ENCODE measurements at regions not wholly inside any gene's neighbourhood (a gene's known extent, or its start where the extent isn't known, plus 50 kb on each side); places are given as distances from the start of the nearest gene placed in this dataset.

DNA sequence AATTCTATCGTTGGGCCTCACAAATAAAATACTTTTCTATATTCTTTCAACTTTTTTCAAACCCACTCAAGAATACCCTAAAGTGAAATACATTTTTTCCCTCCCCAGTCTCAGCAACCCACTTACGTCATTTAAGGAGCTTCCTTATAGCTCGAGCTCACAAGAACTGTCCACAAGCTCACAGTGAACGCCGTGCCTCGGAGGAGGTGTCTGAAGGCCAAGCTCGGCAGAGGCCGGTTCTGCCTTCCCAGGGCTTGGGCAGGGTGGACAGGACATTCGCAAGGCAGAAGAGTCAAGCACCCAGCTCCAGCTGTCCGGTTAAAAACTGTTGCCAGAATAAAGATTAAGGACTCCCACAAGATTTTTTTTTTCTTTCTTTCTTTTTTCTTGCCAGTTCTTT is 802.3 kb downstream of the QKI start:
- CTCF ChIA-PET: no interaction called here
- DNase-seq: no peak
- no peaks in the 10 kb centered on the region for H3K9me3 Mint-ChIP-seq (ENCODE audit: low read depth, unreplicated experiment)
- TF ChIP-seq, protein P1, sequence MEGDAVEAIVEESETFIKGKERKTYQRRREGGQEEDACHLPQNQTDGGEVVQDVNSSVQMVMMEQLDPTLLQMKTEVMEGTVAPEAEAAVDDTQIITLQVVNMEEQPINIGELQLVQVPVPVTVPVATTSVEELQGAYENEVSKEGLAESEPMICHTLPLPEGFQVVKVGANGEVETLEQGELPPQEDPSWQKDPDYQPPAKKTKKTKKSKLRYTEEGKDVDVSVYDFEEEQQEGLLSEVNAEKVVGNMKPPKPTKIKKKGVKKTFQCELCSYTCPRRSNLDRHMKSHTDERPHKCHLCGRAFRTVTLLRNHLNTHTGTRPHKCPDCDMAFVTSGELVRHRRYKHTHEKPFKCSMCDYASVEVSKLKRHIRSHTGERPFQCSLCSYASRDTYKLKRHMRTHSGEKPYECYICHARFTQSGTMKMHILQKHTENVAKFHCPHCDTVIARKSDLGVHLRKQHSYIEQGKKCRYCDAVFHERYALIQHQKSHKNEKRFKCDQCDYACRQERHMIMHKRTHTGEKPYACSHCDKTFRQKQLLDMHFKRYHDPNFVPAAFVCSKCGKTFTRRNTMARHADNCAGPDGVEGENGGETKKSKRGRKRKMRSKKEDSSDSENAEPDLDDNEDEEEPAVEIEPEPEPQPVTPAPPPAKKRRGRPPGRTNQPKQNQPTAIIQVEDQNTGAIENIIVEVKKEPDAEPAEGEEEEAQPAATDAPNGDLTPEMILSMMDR (IDR thresholded peaks at IDR 0.05; ENCODE audit: unreplicated experiment): no peak
- H3K27me3 Mint-ChIP-seq (ENCODE audit: unreplicated experiment): no peaks in the 10 kb centered on the region
- H3K4me1 Mint-ChIP-seq (ENCODE audit: low read depth, unreplicated experiment): no peaks in the 10 kb centered on the region
- no peaks in the 10 kb centered on the region for H3K36me3 Mint-ChIP-seq (ENCODE audit: insufficient read depth, unreplicated experiment)
- intact Hi-C loops (cut with micrococcal nuclease; ENCODE audit: unreplicated experiment): no loop called here
- no peak overlapping the region for H3K4me3 Mint-ChIP-seq (ENCODE audit: low read depth, unreplicated experiment)
- no peak overlapping the region for H3K27ac Mint-ChIP-seq (ENCODE audit: unreplicated experiment)
- BruUV-seq (replicated peaks): no TSS peak

DNA sequence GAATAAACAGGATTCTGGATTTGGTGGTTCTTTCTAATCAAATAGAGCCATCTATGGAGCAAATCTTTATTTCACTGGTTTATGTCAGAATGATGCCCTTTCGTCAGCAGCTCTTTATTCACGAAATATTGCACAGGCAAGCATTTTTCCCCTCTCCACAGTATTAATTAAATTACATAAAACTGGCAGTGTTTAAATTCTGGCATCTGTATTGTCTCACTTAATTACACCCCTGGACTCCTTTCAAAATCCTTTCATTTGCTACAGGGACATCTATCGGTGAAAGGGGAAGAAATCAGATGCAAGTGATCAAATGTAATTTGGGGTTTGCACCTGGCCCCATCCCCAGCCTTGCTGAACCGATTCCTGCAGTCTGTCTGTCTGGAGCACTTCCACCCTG is 801.9 kb downstream of the QKI start:
- H3K36me3 Mint-ChIP-seq (ENCODE audit: insufficient read depth, unreplicated experiment): no peaks in the 10 kb centered on the region
- H3K27ac Mint-ChIP-seq (ENCODE audit: unreplicated experiment): no peak overlapping the region
- TF ChIP-seq, protein P1 (IDR thresholded peaks at IDR 0.05; ENCODE audit: unreplicated experiment): no peak
- no peaks in the 10 kb centered on the region for H3K9me3 Mint-ChIP-seq (ENCODE audit: low read depth, unreplicated experiment)
- H3K4me3 Mint-ChIP-seq (ENCODE audit: low read depth, unreplicated experiment): no peak overlapping the region
- intact Hi-C loops (cut with micrococcal nuclease; ENCODE audit: unreplicated experiment): no loop called here
- no TSS peak for BruUV-seq (replicated peaks)
- no peaks in the 10 kb centered on the region for H3K4me1 Mint-ChIP-seq (ENCODE audit: low read depth, unreplicated experiment)
- H3K27me3 Mint-ChIP-seq (ENCODE audit: unreplicated experiment): no peaks in the 10 kb centered on the region
- CTCF ChIA-PET: no interaction called here
- DNase-seq: no peak

DNA sequence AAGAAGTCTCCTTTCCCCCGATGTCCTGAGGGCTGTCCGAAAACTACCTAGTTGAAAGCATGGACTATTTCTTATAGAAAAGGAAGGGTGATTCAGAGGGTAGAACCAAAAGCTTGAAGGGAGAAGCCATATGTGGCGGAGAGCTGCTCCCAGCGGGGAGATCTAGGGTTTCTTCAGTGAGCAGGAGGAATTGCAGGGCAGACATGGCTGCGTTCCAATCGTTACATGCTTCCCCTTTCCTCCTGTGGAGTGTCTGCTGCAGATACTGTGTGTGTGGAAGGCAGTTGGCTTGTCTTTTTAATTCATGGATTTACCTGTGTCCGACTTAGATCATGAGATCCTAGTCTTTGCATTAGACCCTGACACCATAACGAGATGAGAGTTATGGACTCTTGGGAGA is 799.5 kb downstream of the QKI start:
- DNase-seq: no peak
- Mint-ChIP-seq H3K27ac (ENCODE audit: unreplicated experiment) (no peak overlapping the region), H3K9me3 (ENCODE audit: low read depth, unreplicated experiment) (peaks cover 4% of the 10 kb centered on the region), H3K27me3 (ENCODE audit: unreplicated experiment) (no peaks in the 10 kb centered on the region), H3K36me3 (ENCODE audit: insufficient read depth, unreplicated experiment) (no peaks in the 10 kb centered on the region), H3K4me1 (ENCODE audit: low read depth, unreplicated experiment) (no peaks in the 10 kb centered on the region), H3K4me3 (ENCODE audit: low read depth, unreplicated experiment) (no peak overlapping the region)
- CTCF ChIA-PET: no interaction called here
- intact Hi-C loops (cut with micrococcal nuclease; ENCODE audit: unreplicated experiment): no loop called here
- no TSS peak for BruUV-seq (replicated peaks)
- TF ChIP-seq, protein P1 (IDR thresholded peaks at IDR 0.05; ENCODE audit: unreplicated experiment): no peak

DNA sequence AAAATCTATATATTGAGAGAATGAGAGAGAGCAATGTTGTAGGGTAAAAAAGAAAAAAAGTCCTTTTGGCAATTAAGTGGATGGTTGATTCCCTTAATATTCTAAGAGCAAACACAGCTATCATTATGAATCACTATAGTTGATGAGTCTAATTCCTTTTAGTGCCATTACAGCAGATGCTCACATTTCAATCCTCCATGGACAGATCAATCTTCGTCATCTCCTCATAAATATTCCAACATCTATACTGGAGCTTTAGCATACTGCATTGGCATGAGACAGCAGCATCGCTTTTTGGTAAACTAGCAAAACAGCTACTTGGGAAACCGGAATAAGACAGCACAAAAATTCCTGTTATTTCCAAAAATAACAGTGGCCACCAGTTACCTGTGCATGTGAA is 796.7 kb downstream of the QKI start:
- H3K36me3 Mint-ChIP-seq (ENCODE audit: insufficient read depth, unreplicated experiment): no peaks in the 10 kb centered on the region

More for the DNA sequence above, 796.7 kb downstream of the QKI start:
- no peak for DNase-seq
- intact Hi-C loops (cut with micrococcal nuclease; ENCODE audit: unreplicated experiment): no loop called here
- CTCF ChIA-PET: no interaction called here
- Mint-ChIP-seq H3K4me3 (ENCODE audit: low read depth, unreplicated experiment) (no peak overlapping the region), H3K4me1 (ENCODE audit: low read depth, unreplicated experiment) (no peaks in the 10 kb centered on the region), H3K9me3 (ENCODE audit: low read depth, unreplicated experiment) (peaks cover 8% of the 10 kb centered on the region), H3K27ac (ENCODE audit: unreplicated experiment) (no peak overlapping the region), H3K27me3 (ENCODE audit: unreplicated experiment) (no peaks in the 10 kb centered on the region)
- TF ChIP-seq, protein P1 (IDR thresholded peaks at IDR 0.05; ENCODE audit: unreplicated experiment): no peak
- no TSS peak for BruUV-seq (replicated peaks)
